Stomach (tissue), 4 donors: ENCODE measurements at regions not wholly inside any gene's neighbourhood (a gene's known extent, or its start where the extent isn't known, plus 50 kb on each side); places are given as distances from the start of the nearest gene placed in this dataset.
"Not testable (repeated sequence)": the region's sequence is repeated elsewhere in the genome, so short reads cannot be mapped to it uniquely, and the experiment has no call there.

ENCODE experiments used
- EP300 ChIP-seq: sonication (generic); formaldehyde crosslinking; IDR thresholded peaks from one replicate; pipeline ENCODE4 v1.6.1; 2017; ENCODE audit warnings: antibody characterized with exemption
- POLR2A ChIP-seq, 4 donors: fragments of 450-650 bp; IDR thresholded peaks; one replicate each; pipeline ENCODE4 v1.6.1; 2016; ENCODE audit warnings: antibody characterized with exemption in 4 of 4, control low read depth in 2 of 4, mild to moderate bottlenecking in 1 of 4, moderate library complexity in 1 of 4
- TF ChIP-seq, protein P1 (sequence below), 7 experiments: fragments of 450-650 bp in 4 of 7; fragments of 200-600 bp in 3 of 7; sonication (generic) in 3 of 7; IDR thresholded peaks; one replicate each; pipeline ENCODE4 v1.5.1; 2016 to 2019; ENCODE audit warnings: antibody characterized with exemption in 7 of 7, control low read depth in 2 of 7, mild to moderate bottlenecking in 1 of 7

DNA sequence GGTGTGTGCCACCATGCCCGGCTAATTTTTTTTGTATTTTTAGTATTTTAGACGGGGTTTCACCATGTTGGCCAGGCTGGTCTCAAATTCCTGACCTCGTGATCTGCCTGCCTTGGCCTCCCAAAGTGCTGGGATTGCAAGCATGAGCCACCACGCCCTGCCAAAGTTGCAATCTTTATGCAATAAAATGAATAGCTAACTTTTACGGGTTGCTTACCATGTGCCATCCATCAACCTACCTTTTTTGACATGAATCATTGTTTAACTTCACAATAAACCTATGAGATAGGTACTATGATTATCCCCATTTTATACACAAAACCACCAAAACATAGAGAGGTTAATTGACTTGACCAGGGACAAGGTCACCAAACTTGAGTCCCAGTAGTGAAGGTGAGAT, 118.8 kb upstream of the HAND1 start:
- TF ChIP-seq, protein P1, sequence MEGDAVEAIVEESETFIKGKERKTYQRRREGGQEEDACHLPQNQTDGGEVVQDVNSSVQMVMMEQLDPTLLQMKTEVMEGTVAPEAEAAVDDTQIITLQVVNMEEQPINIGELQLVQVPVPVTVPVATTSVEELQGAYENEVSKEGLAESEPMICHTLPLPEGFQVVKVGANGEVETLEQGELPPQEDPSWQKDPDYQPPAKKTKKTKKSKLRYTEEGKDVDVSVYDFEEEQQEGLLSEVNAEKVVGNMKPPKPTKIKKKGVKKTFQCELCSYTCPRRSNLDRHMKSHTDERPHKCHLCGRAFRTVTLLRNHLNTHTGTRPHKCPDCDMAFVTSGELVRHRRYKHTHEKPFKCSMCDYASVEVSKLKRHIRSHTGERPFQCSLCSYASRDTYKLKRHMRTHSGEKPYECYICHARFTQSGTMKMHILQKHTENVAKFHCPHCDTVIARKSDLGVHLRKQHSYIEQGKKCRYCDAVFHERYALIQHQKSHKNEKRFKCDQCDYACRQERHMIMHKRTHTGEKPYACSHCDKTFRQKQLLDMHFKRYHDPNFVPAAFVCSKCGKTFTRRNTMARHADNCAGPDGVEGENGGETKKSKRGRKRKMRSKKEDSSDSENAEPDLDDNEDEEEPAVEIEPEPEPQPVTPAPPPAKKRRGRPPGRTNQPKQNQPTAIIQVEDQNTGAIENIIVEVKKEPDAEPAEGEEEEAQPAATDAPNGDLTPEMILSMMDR (IDR thresholded peaks at IDR 0.05), result not testable (repeated sequence)
- not testable (repeated sequence) for TF ChIP-seq EP300; POLR2A (IDR thresholded peaks at IDR 0.05)
